ENCODE measurements at regions not wholly inside any gene's neighbourhood (a gene's known extent, or its start where the extent isn't known, plus 50 kb on each side); places are given as distances from the start of the nearest gene placed in this dataset.

- Histone ChIP-seq H3K4me1 (ENCODE audit: control insufficient read depth in 1 of 2, insufficient read depth in 2 of 2, low read depth in 1 of 2, low read length in 1 of 2) (no peaks in the 10 kb centered on the region), H3K27me3 (ENCODE audit: insufficient read depth) (no peaks in the 10 kb centered on the region), H3K36me3 (replicated peaks in 1 of 2; ENCODE audit: control insufficient read depth in 1 of 2, insufficient read depth in 2 of 2, low read length in 1 of 2) (no peaks in the 10 kb centered on the region), H3K9me3 (peaks cover 10% of the 10 kb centered on the region; the same call in 1 of the 2 replicates), H4K20me1 (ENCODE audit: insufficient read depth) (no peaks in the 10 kb centered on the region), H3K79me2 (ENCODE audit: insufficient read depth) (no peaks in the 10 kb centered on the region), H3K27ac (ENCODE audit: low read depth in 2 of 2, low read length in 1 of 2) (no peak overlapping the region), H3K9me2 (no peaks in the 10 kb centered on the region; the same call in 1 of the 2 replicates), H3K4me2 (no peak overlapping the region), H3K4me3 (ENCODE audit: low read depth in 2 of 2, low read length in 1 of 2) (no peak overlapping the region), H3K9ac (no peak overlapping the region), H3F3A (replicated peaks; ENCODE audit: insufficient read depth) (no peaks in the 10 kb centered on the region), H2AFZ (ENCODE audit: low read depth) (no peak overlapping the region)
- POLR2A ChIA-PET: no interaction called here
- CTCF ChIA-PET: no interaction called here
- 39% methylated on average over 6 of the region's 6 CpGs for WGBS (ENCODE audit: low lambda C conversion rate)
- TF ChIP-seq TAF1 (IDR thresholded peaks at IDR 0.05; ENCODE audit: borderline replicate concordance, low read depth, low read length) (no peak), YY1 (IDR thresholded peaks at IDR 0.05; ENCODE audit: low read depth) (no peak), RFX5 (IDR thresholded peaks at IDR 0.05; ENCODE audit: low read length) (no peak), ZBTB33 (IDR thresholded peaks at IDR 0.05; ENCODE audit: borderline replicate concordance, low read depth) (no peak), USF1 (IDR thresholded peaks at IDR 0.05; ENCODE audit: borderline replicate concordance, low read depth) (no peak), FOSL2 (IDR thresholded peaks at IDR 0.05; ENCODE audit: borderline replicate concordance, low read depth) (no peak), NFIC (IDR thresholded peaks at IDR 0.05; ENCODE audit: borderline replicate concordance) (no peak), RXRA (IDR thresholded peaks at IDR 0.05; ENCODE audit: borderline replicate concordance, low read depth) (no peak), TEAD4 (IDR thresholded peaks at IDR 0.05; ENCODE audit: borderline replicate concordance, insufficient read depth) (no peak), PBX3 (IDR thresholded peaks at IDR 0.05) (no peak)
- TF ChIP-seq, protein P1, sequence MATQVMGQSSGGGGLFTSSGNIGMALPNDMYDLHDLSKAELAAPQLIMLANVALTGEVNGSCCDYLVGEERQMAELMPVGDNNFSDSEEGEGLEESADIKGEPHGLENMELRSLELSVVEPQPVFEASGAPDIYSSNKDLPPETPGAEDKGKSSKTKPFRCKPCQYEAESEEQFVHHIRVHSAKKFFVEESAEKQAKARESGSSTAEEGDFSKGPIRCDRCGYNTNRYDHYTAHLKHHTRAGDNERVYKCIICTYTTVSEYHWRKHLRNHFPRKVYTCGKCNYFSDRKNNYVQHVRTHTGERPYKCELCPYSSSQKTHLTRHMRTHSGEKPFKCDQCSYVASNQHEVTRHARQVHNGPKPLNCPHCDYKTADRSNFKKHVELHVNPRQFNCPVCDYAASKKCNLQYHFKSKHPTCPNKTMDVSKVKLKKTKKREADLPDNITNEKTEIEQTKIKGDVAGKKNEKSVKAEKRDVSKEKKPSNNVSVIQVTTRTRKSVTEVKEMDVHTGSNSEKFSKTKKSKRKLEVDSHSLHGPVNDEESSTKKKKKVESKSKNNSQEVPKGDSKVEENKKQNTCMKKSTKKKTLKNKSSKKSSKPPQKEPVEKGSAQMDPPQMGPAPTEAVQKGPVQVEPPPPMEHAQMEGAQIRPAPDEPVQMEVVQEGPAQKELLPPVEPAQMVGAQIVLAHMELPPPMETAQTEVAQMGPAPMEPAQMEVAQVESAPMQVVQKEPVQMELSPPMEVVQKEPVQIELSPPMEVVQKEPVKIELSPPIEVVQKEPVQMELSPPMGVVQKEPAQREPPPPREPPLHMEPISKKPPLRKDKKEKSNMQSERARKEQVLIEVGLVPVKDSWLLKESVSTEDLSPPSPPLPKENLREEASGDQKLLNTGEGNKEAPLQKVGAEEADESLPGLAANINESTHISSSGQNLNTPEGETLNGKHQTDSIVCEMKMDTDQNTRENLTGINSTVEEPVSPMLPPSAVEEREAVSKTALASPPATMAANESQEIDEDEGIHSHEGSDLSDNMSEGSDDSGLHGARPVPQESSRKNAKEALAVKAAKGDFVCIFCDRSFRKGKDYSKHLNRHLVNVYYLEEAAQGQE (IDR thresholded peaks at IDR 0.05; ENCODE audit: low read depth, low read length): no peak
- DNase-seq: no peak
Observed at GRCh38 chr7:138303230-138304070, 156.6 kb upstream of the TRIM24 start.

Measured in SK-N-SH (cell line).